ENCODE measurements at regions not wholly inside any gene's neighbourhood (a gene's known extent, or its start where the extent isn't known, plus 50 kb on each side); places are given as distances from the start of the nearest gene placed in this dataset.

GRCh38 chr4:189305500-189305899 lies 635.2 kb upstream of the FRG1 start:
- DNase-seq: no peak

DNA sequence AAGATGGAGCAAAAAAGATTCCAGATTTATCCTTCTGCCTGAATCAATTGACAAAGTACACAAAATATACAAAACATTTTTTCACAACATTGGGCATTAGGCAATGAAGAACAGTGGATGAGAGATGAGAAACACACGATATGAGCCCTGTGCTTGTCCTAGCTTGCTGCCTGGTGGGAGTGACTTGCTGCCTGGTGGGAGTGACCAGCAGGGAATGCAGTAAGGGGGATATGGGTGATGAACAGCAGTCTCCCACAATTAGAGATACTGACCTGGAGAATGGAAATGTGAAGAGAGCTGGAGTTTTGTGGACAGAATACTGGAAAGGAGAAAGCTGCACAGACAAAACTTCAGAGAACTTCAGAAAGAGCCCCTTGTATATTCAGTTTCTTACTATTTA lies 629.4 kb upstream of the FRG1 start:
- no peak for DNase-seq

DNA sequence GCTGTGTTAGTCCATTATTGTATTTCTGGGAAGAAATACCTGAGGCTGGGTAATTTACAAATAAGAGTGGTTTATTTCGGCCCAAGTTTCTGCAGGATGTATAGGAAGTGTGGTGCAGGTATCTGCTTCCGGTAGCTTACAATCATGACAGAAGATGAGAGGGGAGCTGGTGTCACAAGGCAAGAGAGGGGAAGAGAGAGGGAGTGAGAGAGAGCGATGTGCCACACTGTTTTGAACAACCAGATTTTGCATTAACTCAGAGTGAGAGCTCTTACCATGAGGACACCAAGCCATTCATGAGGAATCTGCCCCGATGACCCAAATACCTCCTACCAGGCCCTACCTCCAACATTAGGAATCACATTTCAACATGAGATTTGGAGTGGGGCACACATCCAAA lies 627.6 kb upstream of the FRG1 start:
- DNase-seq: no peak

GRCh38 chr4:189313861-189314513 lies 626.7 kb upstream of the FRG1 start:
- DNase-seq: no peak

GRCh38 chr4:189322426-189322825 lies 618.2 kb upstream of the FRG1 start:
- no peak for DNase-seq

DNA sequence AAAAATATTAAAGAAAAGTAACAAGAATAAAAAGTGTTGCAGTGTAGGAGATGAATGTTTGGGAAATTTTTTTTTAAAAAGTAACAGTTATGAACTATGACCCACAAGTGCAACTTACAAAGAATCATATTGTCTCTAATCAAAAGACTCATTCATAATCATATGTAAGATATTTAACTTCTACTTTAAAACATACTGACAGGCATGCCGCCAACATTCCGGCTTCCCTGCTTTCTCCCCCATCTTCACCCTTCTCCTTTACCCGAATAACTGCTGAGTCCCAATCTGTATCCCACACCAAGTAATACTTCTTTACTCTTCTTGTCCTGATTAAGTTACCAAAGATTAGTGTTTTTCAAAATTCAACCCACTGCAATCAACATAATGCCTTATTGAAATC lies 598.8 kb upstream of the FRG1 start:
- DNase-seq: no peak

DNA sequence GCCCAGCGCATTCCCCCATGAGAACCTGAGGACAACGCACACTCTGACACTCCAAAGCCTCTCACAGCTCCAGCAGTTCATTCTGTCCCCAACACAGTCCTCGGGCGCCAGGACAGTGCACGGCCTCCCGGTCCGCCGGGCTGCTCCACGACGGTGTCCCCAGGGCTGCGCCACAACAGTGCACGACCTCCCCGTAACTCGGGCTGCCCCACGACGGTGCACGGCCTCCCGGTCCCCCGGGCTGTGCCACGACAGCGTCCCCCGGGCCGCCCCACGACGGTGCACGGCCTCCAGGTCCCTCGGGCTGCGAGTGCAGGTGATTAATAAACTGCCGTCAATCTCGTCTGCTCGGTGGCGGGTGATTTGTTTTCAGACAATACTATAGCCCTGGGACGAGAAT lies 585.1 kb upstream of the FRG1 start:
- DNase-seq: no peak

DNA sequence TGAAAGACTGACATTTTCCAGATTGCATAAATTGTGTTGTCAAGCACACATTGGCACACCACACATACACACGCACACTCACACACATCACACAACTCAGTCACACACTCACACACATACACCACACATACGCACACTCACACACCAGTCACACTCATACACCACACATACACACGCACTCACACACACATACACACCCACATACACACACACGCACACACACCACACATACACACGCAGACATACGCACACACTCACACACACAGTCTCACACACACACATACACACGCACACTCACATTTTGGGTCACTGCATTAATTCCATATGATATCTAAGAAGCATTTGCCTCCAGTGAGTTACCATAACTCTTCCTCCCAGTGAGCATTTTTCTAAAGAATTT lies 578.3 kb upstream of the FRG1 start:
- DNase-seq: no peak

- no peak for DNase-seq
Observed at GRCh38 chr4:189364032-189364449, 576.6 kb upstream of the FRG1 start.

DNA sequence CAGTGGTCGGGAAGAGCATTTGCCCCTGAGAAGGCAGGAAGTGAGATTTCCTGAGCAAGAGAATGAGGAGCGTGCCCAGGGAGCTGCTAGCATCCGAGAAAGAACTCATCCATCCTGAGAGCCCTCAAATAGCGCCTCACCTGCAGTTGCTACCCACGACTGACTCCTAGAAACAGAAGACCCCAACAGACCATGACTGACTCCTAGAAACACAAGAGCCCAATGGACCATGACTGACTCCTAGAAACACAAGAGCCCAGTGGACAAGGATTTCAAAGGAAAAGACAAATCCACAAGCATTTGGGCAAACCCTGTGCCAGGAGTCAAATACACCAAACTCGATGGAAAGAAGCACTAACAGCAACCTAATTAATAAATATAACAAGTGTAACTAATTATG lies 575.2 kb upstream of the FRG1 start:
- no peak for DNase-seq

- DNase-seq: no peak
Observed at GRCh38 chr4:189367832-189368231, 572.8 kb upstream of the FRG1 start.

GRCh38 chr4:189374176-189374575 lies 566.5 kb upstream of the FRG1 start:
- DNase-seq: no peak

GRCh38 chr4:189376901-189377300 lies 563.8 kb upstream of the FRG1 start:
- DNase-seq: no peak

DNA sequence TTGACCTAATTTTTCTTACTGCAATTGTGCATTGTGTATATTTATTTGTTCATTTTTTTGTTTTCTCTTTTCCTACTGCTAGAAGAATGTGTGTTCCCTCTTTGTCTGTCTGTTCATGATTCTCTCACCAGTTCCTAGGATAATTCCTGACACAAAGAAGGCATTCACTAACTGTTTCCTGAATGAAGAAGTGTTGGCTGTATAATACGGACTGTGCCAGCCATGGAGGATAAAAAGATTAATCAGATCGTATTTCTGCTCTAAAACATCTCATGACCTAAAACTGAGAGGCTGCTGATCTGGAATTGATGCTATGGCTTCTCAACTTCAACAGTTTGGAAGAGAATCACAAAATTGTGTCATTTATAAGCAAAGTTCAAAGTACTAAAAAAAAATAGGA lies 563.1 kb upstream of the FRG1 start:
- DNase-seq: no peak

DNA sequence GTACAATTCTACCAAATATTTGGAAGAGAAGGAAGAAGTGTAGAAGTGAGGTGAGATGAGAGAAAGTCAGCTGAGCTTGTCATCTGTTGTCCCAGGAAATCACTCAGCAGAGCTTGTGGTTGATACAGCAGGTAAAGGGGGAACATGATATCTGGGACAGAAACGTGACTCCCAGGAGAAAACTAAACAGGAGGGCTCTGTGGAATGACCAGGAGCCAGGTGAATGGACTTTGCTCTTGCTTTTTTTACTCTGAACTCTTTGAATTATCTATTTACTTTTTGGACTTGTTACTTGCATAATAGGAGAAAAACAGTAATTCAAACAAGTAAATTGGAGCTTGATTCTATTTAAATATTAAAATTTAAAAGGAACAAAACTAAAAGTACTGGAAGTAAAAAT lies 555.6 kb upstream of the FRG1 start:
- DNase-seq: no peak

DNA sequence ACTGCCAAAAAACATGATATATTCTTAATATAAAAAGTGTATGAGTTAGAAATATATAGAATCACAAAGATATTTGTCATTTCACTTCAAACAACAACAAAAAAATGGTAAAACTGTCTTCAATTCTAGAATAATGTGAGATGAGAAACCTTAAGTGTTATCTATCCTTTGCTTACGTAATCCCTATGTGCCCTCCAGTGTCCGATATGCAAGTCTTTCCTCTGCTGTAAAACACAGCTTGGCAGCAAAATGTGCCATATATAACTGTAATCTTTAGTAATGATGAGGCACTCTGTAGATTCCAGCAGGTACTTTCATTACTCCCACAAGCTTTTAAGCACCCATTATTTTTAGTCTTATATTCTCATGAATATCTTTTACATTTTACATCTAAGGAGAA lies 555.1 kb upstream of the FRG1 start:
- no peak for DNase-seq

GRCh38 chr4:189396435-189396834 lies 544.2 kb upstream of the FRG1 start:
- DNase-seq: no peak

GRCh38 chr4:189404271-189404670 lies 536.4 kb upstream of the FRG1 start:
- DNase-seq: no peak

- DNase-seq: no peak
Observed at GRCh38 chr4:189409158-189409557, 531.5 kb upstream of the FRG1 start.

- DNase-seq: no peak
Observed at GRCh38 chr4:189414021-189414420, 526.7 kb upstream of the FRG1 start.

- DNase-seq: no peak
Observed at GRCh38 chr4:189420572-189420971, 520.1 kb upstream of the FRG1 start.

GRCh38 chr4:189436207-189436606 lies 504.5 kb upstream of the FRG1 start:
- DNase-seq: no peak

- DNase-seq: no peak
Observed at GRCh38 chr4:189440716-189441115, 500.0 kb upstream of the FRG1 start.

DNA sequence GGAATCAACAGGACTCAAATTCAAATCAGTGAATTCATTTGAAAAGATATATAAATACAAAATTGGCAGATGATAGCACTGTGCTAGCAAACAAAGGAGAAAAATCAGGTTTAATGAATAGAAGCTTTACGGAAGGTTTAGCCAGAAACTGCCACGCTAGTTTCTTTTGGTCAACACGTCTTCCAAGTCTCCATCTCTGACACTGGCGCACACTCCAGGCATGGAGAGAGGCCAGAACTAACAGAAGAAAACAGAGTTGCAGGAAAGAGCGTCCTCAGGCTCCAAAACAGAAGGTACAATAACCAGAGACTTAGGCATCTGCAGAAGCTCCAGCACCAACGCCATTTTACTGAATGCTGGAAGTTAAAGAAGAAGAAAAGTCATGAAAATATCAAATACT lies 497.3 kb upstream of the FRG1 start:
- DNase-seq: no peak

DNA sequence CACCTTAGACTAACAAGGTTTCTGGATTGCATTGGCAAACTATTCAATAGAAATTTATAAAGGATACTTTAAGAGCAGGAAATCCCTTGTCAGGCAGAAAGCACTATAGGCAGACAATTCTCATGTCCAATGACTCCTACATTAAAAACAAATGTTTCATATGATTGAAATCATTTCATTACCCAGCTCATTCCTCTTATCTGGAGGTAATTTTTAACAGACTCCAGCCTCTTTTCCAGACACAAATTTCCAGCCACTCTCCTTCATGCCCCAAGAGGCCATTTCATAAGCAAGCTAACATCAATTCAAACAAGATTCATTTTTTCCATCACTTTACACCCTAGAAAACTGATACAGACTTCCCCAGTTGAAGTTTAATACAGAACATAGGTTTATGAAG lies 495.1 kb upstream of the FRG1 start:
- DNase-seq: no peak

DNA sequence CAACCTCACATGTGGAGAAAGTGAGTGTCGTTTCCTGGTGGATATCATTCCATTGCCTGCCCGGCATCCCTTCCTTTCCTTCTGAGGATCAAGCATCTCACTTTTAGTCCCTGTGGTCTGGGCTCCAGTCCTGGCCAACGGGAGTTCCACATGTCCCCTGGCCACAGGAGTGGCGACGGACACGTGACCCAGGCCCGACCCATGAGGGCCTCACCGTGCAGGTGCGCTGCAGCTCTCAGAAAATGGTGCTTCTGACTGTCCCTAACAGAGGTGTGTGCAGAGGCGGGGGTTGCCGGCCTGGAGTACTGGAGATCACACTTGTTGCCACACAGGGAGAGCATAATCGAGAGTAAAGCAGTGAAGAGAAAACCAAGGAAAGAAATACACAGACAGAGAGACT lies 476.9 kb upstream of the FRG1 start:
- no peak for DNase-seq

All from amniotic stem cell (primary cell).